Islet precursor cell (in vitro differentiated cells): ENCODE measurements at regions not wholly inside any gene's neighbourhood (a gene's known extent, or its start where the extent isn't known, plus 50 kb on each side); places are given as distances from the start of the nearest gene placed in this dataset.

ENCODE experiments used
- DNase-seq: peaks from one replicate; pipeline ENCODE4 v3.0.0-alpha.2; 2018

DNA sequence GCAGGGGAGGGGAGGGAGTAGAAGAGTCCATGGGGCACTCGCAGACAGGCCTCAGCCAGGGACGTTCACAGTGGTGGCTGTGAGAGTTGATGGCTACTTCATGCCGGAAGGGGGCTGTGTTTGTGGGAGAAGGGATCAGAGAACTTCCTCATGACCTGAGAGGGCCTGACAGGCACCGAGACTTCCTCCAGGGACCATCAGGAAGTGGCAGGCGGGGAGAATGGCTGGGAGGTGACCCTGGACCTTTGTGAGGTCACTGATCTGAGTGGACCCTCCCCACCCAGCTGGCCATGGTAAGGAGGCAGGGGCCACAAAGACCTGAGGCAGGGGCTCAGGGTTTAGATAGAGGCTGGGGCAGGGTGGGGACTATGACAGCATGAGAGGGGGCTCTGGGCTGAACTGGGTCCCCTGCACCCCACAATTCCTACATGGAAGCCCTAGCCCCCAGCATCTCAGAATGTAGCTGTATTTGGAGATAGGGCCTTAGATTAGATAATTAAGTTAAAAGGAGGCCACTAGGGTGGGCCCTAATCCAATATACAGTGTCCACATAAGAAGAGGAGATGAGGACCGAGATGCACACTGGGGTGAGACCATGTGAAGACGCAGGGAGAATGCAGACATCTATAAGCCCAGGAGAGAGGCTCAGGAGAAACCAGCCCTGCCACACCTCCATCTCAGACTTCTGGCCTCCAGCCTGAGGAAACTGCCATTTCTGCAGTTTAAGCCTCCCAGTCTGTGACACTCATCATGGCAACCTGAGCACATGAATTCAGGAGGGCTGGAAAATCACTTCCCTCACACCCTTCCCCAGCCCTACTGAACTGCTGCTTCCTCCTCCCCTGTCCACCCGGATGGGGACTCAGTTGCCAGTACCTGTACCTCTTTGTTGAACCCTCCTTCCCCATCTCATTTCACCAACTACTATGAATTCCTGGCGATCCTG is 273.9 kb upstream of the ZNF32 start:
- DNase-seq: peak; percentile 24

DNA sequence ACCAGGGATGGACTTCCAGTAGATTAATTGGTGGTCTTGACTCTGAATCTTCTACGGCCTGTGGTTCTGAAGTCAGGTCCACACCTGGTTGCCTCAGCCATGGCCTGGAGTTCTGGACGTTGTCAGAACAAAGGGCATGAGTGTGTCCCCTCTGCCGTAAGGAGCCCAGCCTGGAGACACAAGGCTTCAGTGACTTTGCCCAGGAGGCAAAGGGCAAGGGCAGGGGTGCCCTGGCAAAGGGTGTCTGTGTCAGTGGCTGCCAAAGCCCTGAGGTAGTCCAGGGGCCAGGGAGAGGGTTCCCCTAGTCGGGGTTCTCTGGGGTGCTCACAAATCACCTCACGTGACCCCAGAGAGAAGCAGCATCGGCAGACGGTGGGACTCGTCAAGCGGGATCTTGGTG is 273.2 kb upstream of the ZNF32 start:
- peak; percentile 19 for DNase-seq

DNA sequence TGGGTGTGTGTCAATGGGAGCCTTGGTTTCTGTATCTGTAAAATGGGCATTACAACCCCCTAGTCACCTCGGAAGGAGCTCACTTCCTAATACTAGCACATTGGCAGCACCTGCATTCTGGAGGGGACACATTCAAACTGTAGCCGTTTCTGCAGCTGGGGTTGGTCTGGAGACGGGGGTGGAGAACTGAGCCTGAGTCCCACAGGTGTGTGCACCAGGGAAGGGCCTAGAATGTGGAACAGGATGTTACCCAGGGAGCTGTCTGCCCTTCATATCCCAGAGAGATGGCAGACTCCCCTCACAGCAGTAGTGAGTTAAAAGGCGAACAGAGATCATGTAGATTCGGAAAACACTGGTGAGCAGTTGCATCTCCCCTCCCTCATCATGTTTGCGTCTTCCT is 272.8 kb upstream of the ZNF32 start:
- DNase-seq: no peak

DNA sequence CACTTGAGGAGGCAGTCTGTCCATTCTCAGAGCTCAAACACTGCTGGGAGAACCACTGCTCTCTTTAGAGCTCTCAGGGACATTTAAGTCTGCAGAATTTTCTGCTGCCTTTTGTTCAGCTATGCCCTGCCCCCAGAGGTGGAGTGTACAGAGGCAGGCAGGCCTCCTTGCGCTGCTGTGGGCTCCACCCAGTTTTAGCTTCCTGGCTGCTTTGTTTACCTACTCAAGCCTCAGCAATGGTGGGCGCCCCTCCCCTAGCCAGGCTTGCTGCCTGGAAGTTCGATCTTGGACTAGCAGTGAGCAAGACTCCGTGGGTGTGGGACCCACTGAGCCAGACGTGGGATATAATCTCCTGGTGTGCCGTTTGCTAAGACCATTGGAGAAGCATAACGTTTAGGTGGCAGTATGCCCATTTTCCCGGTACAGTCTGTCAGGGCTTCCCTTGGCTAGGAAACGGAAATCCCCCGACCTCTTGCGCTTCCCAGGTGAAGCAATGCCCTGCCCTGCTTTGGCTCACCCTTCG is 271.6 kb upstream of the ZNF32 start:
- peak; percentile 23 for DNase-seq

DNA sequence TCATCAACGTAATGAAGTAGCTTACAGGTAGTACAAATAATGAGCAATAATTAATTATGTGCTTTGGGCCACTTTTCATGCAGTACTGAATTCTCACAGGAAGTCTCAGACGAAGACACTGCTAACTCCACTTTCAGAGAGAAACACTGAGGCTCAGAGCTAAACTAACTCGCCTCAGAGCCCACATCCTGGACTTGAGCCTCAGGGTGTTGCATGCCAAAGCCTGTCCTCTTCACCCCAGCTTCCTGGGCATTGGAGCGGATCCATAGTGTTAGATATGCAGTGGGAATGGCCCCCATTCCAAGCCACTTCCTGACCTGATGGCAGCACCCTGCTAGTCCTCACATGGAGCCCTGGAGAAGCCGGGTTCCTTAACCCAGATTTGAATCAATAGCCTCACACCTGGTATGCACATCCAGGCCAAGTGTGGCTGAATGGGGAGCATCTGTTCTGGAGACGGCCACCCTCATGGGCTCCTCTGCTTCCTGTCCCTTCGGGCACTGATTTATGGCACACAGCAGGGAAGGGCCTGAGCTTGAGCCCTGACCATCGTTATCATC is 265.1 kb upstream of the ZNF32 start:
- DNase-seq: no peak

DNA sequence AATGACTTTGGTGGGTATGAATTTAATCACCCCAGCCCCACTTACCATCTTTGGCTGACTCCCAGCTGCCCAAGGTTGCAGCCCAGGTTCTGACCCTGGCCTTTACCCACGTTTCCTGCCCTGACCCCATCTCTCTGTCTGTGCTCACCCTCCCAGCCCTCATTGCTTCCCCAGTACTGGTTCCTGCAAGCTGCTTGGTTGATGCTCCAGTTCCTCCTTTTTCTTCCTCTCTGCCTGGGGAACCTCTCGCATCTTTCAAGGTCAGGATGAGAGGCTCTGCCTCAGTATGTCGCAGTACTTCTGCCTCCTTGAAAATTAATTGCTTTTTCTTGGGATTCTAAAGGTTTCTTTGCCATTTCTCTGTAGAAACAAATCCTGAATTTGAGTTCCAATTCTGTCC is 263.8 kb upstream of the ZNF32 start:
- DNase-seq: no peak

DNA sequence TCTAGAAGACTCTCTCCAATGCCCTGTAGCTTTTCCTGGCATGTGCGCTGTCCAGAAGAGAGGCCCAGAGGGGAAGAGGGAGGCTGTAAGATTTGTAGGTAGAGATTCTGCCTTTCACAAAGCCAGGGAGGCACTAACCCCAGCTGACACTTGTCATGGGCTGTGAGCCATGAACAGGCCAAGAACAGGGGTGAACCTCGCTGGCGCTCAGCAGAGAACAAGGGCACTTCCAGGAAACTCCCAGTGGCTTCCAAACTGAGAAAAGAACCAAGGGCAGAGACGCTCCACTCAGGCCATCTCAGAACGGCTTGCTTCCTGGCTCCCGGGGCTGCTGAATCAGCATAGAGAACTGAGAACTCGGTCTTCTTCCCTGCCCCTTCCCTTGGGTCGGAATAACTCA is 257.8 kb upstream of the ZNF32 start:
- peak; percentile 40 for DNase-seq

DNA sequence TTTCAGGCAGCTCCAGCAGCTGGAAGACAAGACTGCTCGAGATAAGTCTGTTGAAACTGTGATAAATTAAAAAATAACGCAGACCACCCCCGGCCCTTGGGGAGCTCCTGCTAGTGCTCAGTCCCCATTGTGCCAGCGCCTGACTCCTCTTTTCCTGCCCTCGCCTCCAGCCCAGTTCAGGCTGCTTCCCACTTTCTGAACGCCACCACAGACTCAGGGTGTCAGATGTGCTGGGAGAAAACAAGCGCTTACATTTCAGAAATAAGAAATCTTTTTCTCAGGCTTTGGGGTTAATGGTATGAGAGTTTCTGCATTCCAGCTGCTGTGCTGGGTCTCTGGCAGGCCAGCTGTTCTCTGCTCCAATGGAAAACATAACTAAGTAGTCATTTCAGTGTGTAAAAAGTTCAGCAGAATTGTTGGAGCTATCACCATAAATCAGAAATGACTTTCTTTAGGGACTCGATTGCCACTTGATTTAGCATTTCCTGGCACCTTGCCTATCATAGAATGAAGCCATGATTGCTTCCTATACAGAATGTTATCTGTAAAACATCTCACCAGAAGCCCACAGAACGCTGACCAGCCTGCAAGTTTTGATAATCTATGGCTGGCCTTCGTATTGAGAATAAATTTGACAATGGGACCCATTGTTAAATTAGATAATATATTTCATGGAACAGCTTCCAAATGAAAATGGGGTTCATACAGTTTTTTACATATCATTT is 257.0 kb upstream of the ZNF32 start:
- DNase-seq: no peak

DNA sequence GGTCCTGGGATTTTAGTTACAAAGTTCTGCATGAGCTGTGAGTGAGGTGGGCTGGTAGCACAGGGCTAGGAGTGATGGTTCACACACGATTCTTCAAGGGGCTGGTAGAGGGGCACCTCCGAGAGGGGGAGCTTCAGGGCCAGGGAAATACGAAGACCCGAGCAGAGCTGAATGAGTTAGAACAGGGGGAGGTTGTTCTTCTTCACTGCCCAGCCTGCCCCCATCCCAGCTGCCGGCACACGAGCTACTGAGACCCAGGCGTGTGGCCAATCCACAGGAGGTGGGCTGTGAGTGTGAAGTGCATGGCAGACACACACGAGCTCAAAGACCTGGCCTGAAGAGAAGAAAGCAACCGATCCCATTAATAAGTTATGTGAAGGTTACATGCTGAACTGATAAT is 256.2 kb upstream of the ZNF32 start:
- no peak for DNase-seq

DNA sequence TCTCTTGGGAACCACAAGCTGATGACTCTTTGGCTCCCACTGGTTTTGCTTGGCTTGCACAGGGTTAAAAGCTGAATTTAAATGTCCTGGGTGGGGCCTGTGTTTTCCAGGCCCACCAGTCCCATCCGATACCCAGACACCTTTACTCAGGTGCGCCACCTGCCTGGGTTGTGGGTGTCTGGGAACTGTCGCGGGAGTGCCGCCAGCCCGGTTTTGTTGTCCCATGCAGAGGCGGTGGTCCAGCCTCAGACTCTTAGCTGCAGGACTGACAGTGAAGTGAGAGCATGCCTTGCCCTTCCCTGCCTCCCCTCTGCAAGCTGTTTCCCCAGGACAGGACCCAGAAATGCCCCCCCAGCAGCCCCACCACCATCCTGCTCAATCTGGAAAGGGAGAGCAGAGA is 255.6 kb upstream of the ZNF32 start:
- DNase-seq: peak; percentile 52

DNA sequence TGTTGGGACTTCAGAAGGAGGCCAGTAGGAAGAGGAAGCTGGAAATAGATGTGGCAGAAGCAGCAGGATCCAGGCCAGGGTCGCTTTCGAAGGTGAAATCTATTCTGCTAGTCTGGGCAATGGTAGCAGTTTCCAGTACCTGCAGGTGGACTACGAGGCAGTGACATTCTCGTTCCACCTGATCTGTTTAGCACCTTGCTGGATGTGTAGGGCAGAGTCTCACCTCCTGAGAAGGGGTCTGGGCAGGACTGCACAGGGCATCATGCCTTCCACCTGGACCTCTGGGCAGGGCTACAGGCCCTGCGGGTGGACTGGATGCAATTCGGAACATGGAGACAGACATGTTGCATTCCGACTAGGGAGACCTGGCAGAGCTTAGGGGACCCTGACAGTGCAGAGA is 254.8 kb upstream of the ZNF32 start:
- peak; percentile 41 for DNase-seq

DNA sequence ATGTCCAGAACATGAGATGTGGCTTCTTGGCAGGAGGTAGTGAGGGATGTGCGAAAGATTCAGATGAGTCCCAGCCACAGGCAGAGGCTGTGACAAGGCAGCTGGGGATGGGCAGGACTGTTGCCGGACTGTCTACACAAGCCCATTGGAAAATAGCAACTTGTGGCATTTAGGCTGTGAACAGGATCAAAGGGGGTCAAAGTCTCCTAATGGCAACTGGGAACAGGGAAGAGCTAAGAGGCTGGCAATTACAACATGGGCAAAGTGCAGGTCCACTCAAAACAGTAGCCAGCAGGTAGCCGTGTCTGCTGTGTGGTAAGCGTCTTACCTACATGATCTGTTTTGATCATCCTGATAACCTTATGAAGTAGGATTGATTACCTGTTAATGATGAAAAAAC is 254.2 kb upstream of the ZNF32 start:
- no peak for DNase-seq

DNA sequence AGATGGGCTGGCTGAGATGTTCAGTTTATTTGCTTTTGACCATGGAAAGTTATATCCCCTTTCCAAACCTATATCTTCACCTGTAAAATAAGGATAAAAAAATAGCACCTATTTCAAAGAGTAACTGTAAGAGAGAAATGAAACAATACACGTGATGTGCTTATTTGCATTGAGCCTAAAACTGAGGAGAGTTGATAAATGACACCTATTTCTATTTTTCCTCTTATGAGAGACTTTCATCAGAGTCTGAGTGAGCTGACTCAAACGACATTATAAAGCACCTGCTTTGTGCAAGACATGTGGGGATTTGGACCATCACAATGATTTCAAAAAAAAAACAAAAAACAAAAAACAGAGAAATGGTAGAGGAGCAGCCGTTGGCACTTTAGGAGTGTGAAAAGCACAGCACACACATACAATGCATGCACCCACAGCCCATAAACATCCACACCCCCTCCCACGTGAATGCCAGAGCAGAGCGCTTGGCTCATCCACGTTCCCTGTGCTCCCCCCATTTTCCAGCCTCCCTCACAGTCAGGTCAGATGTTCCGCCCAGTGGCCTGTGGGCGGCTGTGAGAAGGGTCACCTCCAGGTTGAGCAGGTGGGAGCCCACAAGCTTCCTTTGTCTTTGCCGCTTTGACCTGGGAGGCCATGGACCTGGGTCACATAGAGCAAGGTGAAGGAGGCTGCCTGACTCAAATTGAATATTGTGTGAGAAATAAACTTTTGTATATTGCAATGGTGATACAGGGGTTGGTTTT is 253.2 kb upstream of the ZNF32 start:
- no peak for DNase-seq

DNA sequence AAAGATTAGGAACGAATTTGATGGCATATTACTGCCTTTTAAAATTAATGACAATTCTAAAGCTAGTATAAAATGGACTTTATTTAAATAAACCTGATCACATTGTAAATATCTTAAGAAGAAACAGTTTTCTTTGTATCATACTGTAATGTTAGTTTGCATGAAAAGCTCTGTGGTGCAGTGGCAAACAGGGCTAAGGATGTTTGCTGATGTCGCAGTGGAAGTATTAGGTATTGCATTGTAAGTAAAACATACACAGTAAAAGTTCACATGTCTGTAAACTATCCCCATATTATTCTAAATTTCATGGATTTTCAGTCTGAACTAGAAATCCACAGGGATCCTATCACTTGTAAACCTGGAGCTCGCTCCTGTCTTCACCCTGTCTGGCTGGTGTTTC is 252.6 kb upstream of the ZNF32 start:
- DNase-seq: no peak

DNA sequence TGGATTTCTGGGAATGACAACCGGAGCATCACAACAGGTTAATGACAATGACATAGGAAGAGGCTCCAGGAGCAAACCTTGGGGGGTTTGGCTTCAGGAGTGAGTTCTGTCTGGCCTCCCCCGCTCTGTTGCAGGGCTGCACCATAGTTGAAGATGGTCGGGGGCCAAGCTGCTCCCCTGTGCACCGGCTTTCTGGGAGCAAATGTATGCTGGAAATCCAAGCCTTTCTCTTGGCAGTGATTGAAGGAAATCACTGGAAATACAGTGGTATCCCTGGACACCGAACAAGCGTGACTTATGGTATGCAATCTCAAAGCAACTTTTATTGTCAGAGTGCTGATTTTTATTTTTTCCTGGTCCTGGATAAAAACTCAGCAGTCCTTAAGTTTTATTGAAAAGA is 251.9 kb upstream of the ZNF32 start:
- DNase-seq: no peak

DNA sequence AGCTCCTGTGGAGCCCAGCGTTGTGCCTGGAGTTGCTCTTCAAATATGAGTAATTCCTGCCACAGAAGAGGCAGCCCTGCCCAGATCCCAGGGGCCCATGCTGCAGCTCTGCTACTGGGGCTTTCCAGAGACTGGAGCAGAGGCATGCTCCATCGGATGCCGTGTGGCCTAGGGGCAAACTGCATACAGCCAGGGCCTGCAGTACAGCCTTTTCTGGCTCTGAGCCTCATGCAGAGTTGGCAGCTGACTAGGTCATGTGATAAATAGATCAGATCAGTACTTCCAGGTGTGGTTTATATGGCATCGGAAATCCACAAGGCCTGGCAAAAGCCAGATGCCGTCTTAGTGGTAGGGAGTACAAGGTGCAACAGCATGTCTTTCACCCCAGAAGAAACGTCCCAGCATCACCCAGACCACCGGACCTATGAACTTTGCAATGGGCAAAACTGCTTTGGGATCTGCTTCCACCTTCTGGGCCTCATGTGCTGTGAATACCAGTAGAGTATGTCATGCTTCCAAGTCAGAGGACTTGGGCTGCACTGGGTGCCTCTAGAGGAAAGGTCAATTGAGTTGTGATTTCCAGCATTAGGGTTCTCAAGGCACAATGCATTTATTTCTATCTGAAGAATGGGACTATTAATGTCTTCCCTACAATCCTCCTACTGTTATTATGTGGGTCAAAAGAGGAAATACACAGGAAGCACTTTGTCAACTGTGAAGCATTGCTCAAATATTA is 250.7 kb upstream of the ZNF32 start:
- no peak for DNase-seq

DNA sequence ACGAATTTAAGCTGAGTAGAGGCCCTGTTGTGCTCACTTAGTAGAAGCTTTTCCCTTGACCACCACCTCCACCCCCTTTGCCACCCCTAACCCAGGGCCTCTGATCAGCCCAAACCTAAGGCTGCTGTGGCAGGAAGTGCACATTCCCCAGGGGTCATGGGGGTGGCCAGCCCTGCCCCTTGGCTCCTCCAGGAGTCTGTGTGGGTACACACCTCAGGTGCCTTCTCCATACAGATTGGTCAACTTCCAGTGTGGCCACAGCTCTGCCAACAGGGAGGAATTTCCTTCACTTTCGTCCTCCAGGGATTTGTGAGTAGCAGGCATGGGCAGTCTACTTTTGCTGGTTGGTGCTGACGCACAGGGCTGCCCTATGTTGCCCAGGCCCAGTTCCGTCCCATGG is 249.9 kb upstream of the ZNF32 start:
- DNase-seq: no peak

DNA sequence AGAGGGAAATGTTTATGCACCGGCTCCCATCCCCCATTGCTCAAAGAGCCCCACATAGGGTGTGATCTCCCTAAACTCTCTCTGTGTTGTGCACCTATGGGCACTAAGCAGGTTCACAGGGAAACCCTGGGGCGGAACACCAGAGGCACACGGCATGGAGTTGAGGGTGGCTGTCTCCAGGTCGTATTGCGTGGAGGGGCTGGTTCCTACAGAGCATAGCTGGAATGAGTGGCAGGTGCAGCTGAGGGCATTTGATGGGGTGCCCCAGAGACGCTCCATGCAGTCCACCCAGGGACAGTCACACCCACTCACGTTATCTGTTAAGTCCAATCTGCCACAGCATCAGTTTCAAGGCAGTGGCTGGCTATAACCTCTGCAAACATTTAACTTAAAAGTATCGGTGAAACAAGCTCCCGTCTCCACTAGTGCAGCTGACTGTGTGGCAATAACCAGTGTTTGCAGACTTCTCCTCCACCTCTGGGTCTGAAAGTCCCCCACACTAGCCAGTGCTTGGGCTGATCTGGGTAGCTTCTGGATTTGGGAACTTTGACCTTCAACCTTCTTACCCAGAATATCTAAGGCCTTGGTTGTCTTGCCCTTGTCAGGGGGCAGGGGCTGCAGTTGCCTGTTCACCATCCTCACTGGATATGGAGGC is 249.2 kb upstream of the ZNF32 start:
- DNase-seq: no peak

DNA sequence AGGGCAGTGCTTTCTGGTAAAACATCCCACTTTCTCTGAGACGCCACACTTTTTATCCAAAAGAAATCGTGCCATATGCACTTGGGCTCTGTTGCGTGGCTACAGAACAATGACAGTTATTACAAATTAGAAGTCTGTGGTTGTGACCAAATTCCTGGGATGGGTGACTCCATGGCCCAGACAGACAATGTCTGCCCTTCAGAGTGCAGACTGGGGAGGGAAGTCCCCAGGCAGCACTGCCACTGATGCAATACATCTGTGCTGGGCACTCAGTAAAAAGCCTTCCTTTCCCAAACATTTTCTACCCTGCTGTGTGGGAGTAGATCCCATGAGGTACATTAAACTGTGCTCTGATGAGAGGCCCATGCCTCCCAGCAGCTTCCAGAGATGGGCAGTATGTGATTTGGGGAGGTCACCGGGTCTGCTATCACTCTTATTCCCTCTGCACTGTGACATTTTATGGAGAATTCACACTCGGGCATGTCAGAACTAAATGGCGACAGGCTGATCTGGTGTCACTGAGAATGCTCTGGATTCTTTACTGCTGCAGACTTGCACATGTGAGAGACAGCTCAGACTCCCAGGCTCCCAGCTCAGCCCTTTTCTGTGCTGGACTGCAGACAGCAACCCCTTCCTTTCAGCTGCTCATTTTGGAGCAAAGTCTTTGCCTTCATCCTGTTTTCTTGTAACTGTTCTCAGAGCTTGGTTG is 243.5 kb upstream of the ZNF32 start:
- DNase-seq: peak; percentile 76

DNA sequence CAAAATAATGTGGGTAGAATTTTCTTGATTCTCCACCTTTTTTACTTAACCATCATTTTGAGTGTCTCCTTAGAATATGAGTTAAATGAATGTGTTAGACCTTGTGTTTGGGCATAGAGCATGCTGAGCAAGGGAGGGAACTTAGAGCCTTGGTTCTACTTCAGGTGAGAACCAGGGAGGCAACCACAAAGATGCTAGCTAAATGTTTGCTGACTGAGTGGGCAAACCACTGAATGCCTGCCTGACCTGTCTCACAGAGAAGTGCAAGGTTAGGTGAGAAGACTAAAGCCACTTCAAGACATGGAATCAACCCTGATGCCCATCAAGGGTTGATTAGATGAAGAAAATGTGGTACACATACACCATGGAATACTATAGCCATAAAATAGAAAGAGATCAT is 242.6 kb upstream of the ZNF32 start:
- no peak for DNase-seq

DNA sequence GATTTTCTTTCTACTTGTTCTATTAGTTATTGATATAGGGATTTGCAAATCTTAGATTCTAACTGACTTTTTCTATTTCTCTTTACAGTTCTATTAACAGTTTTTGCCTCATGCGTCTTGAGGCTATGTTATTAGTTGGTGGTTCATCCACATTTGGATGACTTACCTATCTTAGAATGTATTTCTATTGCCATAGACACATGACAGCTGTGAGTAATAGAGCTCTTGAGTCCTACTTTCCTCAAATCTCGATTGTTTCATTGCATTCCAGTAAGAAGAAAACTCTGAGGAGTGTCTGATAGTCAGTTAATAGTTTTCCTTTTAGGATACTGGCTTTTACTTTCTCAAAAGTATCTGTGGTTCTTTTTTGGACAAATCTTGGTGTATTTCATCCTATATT is 241.4 kb upstream of the ZNF32 start:
- no peak for DNase-seq
